NCI-H226 (cell line): ENCODE measurements at regions not wholly inside any gene's neighbourhood (a gene's known extent, or its start where the extent isn't known, plus 50 kb on each side); places are given as distances from the start of the nearest gene placed in this dataset.
"Not testable (repeated sequence)": the region's sequence is repeated elsewhere in the genome, so short reads cannot be mapped to it uniquely, and the experiment has no call there.

Experiments used
- DNase-seq: peaks from one replicate; pipeline ENCODE4 v3.0.0-alpha.2; 2015

DNA sequence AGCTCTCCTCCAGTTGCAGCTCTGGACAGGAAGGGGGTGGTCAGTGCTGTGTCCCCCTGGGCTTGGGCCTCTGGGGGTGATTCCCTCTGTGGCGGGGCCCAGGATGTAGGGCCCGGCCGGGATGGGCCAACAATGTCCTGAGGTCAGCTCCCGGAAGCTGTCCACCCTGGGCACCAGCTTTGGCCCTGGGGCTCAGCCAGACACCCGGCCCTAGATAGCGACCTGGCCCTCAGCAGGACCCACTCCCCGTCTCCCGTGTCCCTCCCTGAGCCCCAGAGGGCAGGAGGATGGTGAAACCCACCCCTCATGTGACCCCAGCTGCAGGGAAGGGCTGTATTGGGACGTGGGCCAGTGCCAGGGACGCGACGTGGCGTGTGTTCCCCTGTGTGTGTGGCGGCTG is 96.8 kb downstream of the TMEM121 start:
- DNase-seq: not testable (repeated sequence)

DNA sequence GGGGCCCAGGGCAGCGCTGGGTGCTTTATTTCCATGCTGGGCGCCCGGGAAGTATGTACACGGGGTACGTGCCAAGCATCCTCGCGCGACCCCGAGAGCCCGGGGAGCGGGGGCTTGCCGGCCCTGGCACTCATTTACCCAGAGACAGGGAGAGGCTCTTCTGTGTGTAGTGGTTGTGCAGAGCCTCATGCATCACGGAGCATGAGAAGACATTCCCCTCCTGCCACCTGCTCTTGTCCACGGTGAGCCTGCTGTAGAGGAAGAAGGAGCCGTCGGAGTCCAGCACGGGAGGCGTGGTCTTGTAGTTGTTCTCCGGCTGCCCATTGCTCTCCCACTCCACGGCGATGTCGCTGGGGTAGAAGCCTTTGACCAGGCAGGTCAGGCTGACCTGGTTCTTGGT is 98.0 kb downstream of the TMEM121 start:
- not testable (repeated sequence) for DNase-seq

DNA sequence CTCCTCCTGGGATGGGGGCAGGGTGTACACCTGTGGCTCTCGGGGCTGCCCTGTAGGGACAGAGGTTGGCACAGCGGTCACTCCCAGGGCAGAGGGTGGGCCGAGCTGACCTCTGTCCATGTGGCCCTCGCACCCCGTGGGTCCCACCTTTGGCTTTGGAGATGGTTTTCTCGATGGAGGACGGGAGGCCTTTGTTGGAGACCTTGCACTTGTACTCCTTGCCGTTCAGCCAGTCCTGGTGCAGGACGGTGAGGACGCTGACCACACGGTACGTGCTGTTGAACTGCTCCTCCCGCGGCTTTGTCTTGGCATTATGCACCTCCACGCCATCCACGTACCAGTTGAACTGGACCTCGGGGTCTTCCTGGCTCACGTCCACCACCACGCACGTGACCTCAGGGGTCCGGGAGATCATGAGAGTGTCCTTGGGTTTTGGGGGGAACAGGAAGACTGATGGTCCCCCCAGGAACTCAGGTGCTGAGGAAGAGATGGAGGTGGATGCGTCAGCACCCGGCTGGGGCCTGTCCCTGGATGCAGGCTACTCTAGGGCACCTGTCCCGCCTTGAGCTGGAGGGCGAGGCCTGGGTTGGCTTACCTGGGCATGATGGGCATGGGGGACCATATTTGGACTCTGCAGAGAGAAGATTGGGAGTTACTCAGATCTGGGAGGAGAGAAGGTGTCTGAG is 98.5 kb downstream of the TMEM121 start:
- DNase-seq: not testable (repeated sequence)

DNA sequence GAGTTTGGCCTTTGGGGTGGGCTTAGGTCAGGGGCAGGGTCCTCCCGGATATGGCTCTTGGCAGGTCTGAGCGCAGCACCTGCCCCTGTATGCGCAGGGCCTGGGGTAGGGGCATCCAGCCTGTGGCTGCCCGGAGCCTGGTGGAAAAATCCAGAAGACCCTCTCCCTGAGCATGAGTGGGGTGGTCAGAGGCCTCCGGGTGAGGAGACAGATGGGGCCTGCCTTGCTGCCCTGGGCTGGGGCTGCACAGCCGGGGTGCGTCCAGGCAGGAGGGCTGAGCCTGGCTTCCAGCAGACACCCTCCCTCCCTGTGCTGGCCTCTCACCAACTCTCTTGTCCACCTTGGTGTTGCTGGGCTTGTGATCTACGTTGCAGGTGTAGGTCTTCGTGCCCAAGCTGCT is 99.1 kb downstream of the TMEM121 start:
- not testable (repeated sequence) for DNase-seq

DNA sequence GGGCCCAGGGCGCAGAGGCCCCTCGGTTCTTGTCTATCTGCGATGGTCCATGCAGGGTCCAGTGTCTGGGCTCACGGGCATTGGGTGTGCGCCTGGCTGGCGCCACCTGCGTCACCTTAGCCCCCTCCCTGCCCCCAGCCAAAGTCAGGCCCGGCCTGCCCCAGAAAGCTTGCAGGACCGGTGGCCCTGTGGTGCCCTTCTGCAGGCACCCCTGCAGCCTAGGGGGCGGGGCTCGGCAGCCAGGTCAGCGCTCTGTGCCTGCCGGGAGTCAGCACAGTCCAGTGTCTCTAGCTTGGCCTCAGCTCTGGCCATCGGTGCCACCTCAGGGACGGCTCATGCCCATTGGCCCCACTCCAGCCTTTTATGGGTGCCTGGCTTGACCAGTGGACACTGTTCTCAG is 99.7 kb downstream of the TMEM121 start:
- not testable (repeated sequence) for DNase-seq

DNA sequence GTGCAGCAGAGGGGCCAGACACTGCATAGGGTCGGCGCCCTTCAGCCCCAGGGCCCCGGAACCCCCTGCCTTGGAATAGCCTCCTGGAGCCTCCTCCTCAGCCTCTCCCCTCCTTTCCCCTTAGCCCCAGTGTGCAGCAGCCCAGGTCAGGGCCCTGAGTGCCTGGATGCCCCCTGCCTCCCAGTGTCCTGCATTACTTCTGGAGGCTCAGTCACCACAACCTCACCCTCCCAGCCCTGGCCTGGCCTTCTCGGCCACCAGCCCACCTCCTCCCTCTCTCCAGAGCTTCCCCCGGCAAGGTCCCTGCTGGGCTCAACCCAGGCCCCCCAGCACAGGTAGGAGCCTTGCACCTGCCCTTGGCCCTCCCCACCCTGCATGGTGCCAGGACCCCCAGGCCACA is 100.3 kb downstream of the TMEM121 start:
- DNase-seq: not testable (repeated sequence)

DNA sequence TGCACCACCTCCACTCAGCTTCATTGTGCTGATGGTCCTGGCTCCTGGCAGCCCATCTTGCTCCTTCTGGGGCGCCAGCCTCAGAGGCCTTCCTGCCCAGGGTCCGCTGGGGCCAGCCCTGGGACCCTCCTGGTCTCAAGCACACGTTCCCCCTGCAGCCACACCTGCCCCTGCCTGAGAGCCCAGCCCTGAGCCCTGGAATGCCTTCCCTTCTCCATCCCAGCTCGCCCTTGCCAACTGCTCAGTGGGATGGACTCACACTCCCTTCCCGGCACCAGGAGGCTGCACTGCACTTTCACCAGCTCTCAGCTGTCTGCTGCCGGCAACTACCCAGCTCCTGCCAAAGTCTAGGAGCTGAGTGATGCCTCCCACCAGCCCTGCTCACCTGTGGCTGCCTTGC is 100.9 kb downstream of the TMEM121 start:
- DNase-seq: not testable (repeated sequence)

DNA sequence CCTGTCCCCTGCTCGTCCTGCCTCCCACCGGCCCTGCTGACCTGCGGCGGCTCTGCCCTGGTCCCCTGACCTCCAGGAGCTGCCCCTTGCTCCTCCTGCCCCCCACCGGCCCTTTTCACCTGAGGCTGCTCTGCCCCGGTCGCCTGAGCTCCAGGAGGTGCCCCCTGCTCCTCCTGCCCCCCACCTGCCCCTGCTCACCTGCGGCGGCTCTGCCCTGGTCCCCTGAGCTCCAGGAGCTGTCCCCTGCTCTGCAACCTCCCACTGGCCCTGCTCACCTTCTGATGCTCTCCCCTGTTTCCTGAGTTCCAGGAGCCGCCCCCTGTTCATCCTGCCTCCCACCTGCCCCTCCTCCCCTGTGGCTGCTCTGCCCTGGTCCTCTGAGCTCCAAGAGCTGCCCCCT is 101.3 kb downstream of the TMEM121 start:
- no peak for DNase-seq

DNA sequence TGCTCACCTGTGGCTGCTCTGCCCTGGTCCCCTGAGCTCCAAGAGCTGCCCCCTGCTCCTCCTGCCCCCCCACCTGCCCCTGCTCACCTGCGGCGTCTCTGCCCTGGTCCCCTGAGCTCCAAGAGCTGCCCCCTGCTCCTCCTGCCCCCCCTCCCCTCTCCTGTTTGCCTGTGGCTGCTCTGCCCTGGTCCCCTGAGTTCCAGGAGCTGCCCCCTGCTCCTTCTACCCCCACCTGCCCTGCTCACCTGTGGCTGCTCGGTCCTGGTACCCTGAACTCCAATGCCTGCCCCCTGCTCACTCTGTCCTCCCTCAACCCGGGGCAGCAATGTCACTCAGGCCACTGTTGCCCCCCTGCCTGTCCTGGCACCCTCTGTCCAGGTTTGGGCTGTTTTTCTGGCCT is 101.7 kb downstream of the TMEM121 start:
- DNase-seq: not testable (repeated sequence)

DNA sequence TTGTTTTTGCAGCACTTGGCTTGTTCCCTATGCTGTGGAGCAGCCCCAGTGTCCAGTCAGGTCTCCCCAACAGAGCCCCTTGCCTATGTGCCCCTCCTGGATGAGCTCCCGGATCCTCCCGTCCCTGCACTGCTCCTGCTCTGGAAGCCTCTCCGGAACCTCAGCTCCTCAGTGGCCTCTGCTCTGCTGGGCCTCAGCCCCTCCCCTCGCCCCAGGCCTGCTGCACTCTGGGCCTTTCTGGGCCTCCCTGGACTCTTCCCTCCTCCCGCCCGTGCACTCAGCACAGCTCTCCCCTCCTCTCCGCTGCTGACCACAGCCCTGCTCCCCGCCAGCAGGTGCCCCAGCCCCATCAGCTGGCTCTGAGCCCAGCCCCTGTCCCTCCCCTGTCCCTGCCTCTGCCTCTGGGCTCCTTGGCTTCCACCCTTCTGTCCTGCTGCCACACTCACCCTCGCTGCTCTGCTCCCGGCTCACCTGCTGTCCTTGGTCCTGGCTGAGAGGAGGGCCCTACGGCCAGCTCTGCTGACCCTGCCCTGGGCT is 102.2 kb downstream of the TMEM121 start:
- DNase-seq: not testable (repeated sequence)

DNA sequence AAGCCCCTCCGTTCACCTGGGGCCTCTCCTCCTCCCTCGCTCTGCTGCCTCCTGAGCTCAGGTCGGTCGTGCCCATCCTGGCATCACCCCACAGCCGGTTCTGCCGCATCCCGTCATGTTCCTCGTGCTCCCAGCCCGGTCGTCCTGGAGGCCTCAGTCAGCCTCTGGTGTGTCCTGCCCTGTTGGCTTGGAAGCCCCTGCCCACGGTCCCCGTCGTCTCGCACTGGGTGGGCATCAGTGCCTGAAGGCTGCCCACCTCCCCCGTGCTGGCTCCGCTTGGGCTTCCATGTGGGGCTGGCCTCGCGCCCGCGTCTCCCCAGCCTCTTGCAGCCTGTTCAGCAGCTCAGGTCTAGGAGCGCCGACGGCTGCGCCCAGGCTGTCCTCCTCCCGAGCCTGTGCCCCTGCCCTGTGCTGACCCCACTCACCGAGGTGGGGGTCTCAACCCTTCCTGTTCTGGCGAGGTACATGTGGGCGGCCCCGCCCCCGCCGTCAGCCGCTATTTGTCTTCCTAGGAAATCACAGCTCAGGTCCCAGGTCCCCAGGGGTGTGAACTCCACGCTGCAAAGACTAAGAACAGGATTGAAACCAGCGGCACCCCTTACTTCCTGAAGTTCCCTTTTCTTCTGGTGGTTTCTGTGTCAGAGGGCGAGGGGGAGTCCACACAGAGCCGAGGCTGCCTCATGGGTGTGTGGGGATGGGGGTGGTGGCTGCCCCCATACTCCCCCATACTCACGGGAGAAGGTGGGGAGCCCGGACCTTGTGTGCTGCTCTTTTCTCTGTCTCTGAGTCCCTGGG is 102.9 kb downstream of the TMEM121 start:
- DNase-seq: not testable (repeated sequence)

DNA sequence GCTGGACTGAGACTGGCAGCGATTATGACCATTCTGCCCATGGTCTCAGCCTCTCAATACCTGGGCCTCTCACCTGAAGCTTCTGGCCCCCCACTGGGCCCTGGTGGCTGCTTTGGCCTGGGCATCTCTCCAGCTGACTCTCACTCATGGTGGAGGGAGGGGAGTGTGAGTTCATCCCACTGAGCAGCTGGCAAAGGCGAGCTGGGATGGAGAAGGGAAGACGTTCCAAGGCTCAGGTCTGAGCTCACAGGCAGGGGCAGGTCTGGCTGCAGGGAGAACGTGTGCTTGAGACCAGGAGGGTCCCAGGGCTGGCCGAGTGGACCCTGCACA is 103.5 kb downstream of the TMEM121 start:
- DNase-seq: no peak

DNA sequence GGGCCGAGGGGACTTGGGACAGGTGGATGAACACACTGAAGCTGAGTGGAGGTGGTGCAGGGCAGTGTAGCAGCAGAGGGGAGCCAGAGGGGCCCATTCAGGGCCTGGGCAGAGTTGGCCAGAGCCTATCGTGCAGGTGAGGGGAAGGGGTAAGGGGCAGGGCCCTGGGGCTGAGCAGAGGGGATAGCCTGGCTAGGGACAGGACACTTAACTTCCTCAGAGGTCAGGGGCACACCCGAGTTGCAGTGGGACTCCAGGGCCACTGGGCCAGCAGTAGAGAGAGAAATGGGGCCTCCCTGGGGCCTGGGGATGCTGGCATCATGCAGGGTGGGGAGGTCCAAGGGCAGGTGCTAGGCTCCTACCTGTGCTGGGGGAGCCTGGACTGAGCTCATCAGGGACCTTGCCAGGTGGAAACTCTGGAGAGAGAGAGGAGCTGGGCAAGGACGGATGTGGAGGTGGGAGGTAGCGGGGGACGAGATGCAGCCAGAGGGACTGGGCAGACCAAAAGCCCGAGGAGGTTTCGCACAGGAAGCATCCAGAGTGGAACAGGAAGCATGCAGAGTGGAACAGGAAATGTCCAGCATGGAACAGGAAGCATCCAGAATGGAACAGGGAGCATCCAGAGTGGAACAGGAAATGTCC is 104.0 kb downstream of the TMEM121 start:
- DNase-seq: not testable (repeated sequence)

DNA sequence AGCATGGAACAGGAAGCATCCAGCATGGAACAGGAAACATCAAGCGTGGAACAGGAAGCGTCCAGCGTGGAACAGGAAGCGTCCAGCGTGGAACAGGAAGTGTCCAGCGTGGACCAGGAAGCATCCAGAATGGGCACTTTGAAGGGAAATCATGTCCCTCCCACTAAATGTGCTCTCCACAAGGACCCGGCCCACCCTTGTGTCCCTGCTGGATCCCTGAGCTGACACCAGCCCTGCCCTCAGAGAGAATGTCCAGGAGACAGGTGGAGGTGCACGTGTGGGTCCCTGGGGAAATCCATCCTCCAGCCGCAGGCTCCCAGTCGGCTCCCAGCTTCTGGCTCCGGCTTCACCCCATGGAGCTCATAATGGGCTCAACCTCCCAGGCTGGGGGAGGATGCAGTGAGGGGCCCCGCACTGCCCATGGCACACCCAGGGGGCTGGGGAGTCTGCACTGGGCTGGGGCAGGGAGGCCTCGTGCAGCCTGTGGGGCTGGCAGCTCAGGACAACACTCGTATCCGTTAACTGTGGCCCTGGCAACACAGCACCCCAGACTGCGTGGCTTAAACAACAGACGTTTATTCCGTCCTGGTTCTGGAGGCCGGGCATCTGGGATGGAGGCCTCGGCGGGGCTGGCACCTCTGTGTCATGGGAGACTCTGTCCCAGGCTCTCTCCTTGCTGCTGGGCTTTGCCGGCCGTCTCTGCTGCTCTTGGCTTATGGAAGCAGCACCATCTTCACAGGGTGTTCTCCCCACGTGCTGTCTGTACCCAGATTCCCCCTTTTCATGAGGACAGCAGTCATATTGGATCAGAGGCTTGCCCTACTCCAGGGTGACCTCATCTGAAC is 104.8 kb downstream of the TMEM121 start:
- DNase-seq: not testable (repeated sequence)

DNA sequence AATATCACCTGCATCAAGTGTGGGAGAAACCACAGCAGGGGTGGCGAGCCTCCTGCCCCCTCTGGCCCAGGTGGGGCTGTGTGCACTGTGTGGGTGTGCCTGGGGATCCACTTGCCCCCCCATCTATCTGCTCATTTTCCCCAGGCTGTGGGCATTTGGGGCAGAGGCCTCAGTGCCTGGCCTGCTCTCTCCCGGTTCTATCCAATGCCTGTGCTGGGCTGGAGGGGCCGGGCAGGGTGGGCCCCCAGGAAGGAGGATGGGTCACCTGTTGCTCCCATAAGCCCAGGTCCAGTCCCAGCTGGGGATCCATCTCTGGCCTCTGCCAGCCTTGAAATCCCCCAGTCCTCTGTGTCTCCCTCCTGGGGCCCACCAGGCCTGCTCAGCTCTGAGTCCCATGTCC is 105.6 kb downstream of the TMEM121 start:
- no peak for DNase-seq

DNA sequence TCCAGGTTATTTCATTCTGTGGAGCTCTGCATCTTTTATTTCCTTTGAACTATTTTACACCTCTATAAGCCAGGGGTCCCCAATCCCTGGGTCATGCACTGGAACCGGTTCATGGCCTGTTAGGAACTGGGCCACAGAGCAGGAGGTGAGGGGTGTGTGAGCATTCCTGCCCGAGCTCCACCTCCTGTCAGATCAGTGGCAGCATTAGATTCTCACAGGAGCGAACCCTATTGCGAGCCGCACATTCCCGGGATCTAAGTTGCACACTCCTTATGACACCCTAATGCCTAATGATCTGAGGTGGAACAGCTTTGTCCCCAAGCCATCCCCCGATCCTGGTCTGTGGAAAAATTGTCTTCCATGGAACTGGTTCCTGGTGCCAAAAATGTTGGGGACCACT is 107.2 kb downstream of the TMEM121 start:
- DNase-seq: not testable (repeated sequence)

DNA sequence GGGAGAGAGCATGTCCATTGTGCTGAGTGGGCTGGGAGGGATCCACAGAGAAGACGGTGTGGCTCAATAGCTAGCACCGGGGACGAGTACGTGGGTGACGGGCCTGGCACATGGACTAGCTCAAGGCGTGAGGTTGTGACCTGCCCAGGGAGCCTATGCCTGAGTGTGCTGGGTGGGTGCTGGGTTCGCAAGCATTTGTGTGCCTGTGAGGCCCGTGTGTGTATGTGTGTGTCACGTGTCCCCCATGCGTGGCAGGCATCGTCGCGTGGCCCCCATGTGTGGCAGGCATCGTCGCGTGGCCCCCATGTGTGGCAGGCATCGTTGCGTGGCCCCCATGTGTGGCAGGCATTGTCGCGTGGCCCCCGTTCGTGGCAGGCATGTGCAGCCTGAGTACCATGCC is 109.2 kb downstream of the TMEM121 start:
- DNase-seq: no peak

DNA sequence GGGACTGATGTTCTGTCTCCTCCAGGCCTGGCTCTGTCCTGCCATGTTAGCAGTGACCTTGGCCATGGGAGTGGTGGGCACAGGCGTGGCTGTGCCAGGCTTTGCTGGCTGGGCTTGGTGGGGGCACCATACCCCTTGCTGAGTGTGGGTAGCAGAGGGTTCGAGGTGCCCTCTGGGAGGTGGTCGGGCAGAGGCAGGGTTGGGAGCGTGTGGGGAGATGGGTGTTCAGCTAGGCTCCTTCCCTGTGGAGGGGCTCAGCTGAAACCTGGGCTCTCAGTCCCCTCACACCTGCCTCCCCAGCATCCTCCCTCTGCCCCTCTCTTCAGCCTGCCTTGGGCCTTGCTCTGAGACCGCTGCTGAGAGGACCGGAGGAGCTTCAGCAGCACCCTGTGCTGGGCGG is 109.6 kb downstream of the TMEM121 start:
- DNase-seq: not testable (repeated sequence)

DNA sequence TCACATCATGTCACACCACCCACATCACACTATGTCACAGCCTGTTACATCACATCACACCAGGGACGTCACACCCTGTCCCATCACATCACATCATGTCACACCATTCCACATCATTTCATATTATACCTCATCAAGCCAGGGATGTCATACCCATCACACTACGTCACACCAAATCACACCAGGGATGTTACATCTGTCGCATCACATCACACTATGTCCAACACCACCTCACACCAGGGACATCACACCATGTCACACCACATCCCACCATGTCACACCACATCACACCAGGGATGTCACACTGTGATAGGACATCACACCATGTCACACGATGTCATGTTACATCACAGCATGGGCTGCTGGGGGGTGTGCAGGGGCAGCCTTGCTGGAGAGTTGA is 110.6 kb downstream of the TMEM121 start:
- DNase-seq: no peak

DNA sequence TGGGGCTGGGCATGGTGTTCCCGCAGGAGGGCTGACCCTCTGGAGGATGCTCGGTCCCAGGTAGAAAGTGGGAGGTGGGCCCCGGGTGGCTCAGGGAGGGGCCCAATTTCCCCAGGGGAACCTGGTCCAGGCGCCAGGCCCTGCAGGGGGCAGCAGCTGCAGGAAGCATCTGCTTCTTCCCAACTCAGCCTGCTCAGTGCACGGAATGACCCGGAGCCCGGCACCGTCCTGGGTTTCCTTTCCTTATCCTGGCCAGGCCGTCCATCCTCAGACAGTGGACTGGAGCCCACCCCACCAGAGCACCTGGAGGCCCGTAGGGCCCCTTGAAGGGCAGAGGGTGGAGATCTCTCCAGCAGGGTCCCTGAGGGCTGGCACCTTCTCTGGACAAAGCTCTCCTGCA is 111.0 kb downstream of the TMEM121 start:
- not testable (repeated sequence) for DNase-seq

DNA sequence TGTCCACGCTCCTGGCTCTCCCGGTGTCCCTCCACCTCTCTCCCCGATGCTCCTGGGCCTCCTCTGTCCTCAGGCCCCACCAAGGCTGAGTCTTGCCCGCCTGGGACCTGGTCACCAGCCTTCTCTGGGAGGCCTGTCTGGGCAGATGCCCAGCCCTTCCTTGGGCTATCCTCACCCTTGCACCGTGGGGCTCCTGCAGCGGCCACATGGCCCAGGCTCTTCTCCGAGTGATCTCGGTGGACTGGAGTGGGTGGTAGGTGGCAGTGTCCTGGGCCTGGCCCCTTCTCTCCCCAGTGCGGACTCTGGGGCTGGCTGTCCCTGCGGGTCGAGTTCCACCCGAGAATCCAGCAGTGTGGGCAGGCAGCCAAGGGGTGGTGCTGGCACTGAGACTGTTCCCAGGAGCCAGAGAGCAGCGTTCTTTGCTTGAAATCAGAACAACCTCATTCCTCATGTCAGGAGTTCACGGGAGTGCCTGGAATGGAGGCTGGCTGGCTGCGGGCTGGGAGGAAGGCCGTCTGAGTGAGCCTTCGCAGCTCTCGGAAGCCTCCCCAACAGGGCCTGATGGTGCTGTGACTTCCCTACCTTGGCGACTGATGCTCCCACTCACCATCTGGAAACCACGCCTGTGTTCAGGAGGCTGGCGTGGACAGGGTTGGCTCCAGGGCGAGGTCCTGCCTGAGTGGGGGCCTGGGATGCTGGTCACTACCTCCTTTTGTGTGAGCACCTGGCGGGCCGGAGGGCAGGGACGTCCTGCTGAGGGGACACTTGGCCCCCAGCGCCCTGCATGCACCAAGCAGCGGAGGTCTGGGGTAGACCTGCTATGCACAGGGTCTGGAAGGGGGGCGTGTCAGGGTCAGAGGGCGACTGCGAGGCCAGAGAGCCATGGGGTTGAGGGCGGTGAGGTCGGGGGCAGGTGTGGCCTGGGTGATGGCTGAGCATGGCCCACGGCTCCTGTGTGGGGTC is 113.9 kb downstream of the TMEM121 start:
- DNase-seq: not testable (repeated sequence)
